ENCODE measurements at regions not wholly inside any gene's neighbourhood (a gene's known extent, or its start where the extent isn't known, plus 50 kb on each side); places are given as distances from the start of the nearest gene placed in this dataset.

- TF ChIP-seq CTCF (IDR thresholded peaks at IDR 0.05) (no peak), POLR2A (IDR thresholded peaks at IDR 0.05) (no peak)
Observed at GRCh38 chr6:122207061-122207460, 192.4 kb upstream of the HSF2 start.

Measured in heart left ventricle (tissue), 13 donors.